Urinary bladder (tissue), 3 donors: ENCODE measurements at regions not wholly inside any gene's neighbourhood (a gene's known extent, or its start where the extent isn't known, plus 50 kb on each side); places are given as distances from the start of the nearest gene placed in this dataset.
"Not testable (repeated sequence)": the region's sequence is repeated elsewhere in the genome, so short reads cannot be mapped to it uniquely, and the experiment has no call there.

Source experiments
- DNase-seq: peaks from one replicate; pipeline ENCODE4 v3.0.0-alpha.2; 2015; ENCODE audit errors: extremely low spot score
- H3K27ac ChIP-seq: one replicate; pipeline ENCODE4 v1.5.1; 2013; ENCODE audit warnings: low read depth, mild to moderate bottlenecking, moderate library complexity
- H3K36me3 ChIP-seq: one replicate; pipeline ENCODE4 v1.6.1; 2013; ENCODE audit warnings: mild to moderate bottlenecking, moderate library complexity; ENCODE audit not compliant: insufficient read depth
- H3K4me1 ChIP-seq: one replicate; pipeline ENCODE4 v1.6.1; 2013; ENCODE audit warnings: mild to moderate bottlenecking, moderate library complexity; ENCODE audit not compliant: insufficient read depth
- H3K4me3 ChIP-seq: one replicate; pipeline ENCODE4 v1.5.1; 2013; ENCODE audit warnings: low read depth, low read length
- WGBS: extraction: QIAGEN DNeasy Blood & Tissue Kit; methylation state at CpG from one replicate; pipeline ENCODE4 v1.1.7; 2013; 5-methylcytosine and 5-hydroxymethylcytosine counted together
- donor health status: healthy with polysubstance abuse.
- donor health status: healthy.

GRCh38 chr5:54803471-54804011, 181.9 kb downstream of the ESM1 start:
- no peak for DNase-seq
- no peaks in the 10 kb centered on the region for H3K36me3 ChIP-seq
- no peaks in the 10 kb centered on the region for H3K4me1 ChIP-seq
- WGBS = 47% methylated on average over 3 of the region's 3 CpGs
- no peak overlapping the region for H3K4me3 ChIP-seq
- no peak overlapping the region for H3K27ac ChIP-seq

- no peaks in the 10 kb centered on the region for H3K4me1 ChIP-seq
- no peak overlapping the region for H3K27ac ChIP-seq
- WGBS = 89% methylated on average over 1 of the region's 1 CpG
- H3K36me3 ChIP-seq = no peaks in the 10 kb centered on the region
- DNase-seq = no peak
- no peak overlapping the region for H3K4me3 ChIP-seq
These were observed 185.7 kb downstream of the ESM1 start for GRCh38 chr5:54799645-54800044.

GRCh38 chr5:54795777-54796176, 189.6 kb downstream of the ESM1 start:
- DNase-seq = no peak
- H3K27ac ChIP-seq = peak overlapping the region; percentile 43
- no peak overlapping the region for H3K4me3 ChIP-seq
- no peaks in the 10 kb centered on the region for H3K36me3 ChIP-seq
- H3K4me1 ChIP-seq = no peaks in the 10 kb centered on the region

- Histone ChIP-seq H3K4me3 (no peak overlapping the region), H3K36me3 (no peaks in the 10 kb centered on the region), H3K27ac (no peak overlapping the region), H3K4me1 (no peaks in the 10 kb centered on the region)
- DNase-seq = no peak
These were observed 190.1 kb downstream of the ESM1 start for GRCh38 chr5:54795284-54795683.

- WGBS = 94% methylated on average over 7 of the region's 7 CpGs
- H3K27ac ChIP-seq = no peak overlapping the region
- H3K36me3 ChIP-seq = no peaks in the 10 kb centered on the region
- no peaks in the 10 kb centered on the region for H3K4me1 ChIP-seq
- no peak for DNase-seq
- no peak overlapping the region for H3K4me3 ChIP-seq
These were observed 191.0 kb downstream of the ESM1 start for GRCh38 chr5:54794135-54794975.

- no peaks in the 10 kb centered on the region for H3K4me1 ChIP-seq
- no peak overlapping the region for H3K27ac ChIP-seq
- no peak for DNase-seq
- 88% methylated on average over 4 of the region's 4 CpGs for WGBS
- H3K4me3 ChIP-seq = no peak overlapping the region
- H3K36me3 ChIP-seq = no peaks in the 10 kb centered on the region
These were observed 191.8 kb downstream of the ESM1 start for GRCh38 chr5:54793468-54794134.

- 36% methylated on average over 2 of the region's 2 CpGs for WGBS
- Histone ChIP-seq H3K4me3 (no peak overlapping the region), H3K4me1 (no peaks in the 10 kb centered on the region), H3K36me3 (no peaks in the 10 kb centered on the region), H3K27ac (no peak overlapping the region)
- DNase-seq = no peak
These were observed 192.6 kb downstream of the ESM1 start for GRCh38 chr5:54792611-54793404.

- WGBS = 91% methylated on average over 3 of the region's 3 CpGs
- not testable (repeated sequence) for H3K36me3 ChIP-seq, DNase-seq, H3K27ac ChIP-seq, H3K4me3 ChIP-seq, H3K4me1 ChIP-seq
These were observed 197.5 kb downstream of the ESM1 start for GRCh38 chr5:54787910-54788309.

- WGBS = 60% methylated on average over 9 of the region's 9 CpGs
- H3K27ac ChIP-seq = no peak overlapping the region
- no peak for DNase-seq
- H3K36me3 ChIP-seq = no peaks in the 10 kb centered on the region
- H3K4me1 ChIP-seq = no peaks in the 10 kb centered on the region
- no peak overlapping the region for H3K4me3 ChIP-seq
These were observed 199.4 kb downstream of the ESM1 start for GRCh38 chr5:54785729-54786591.

- Histone ChIP-seq H3K36me3 (no peaks in the 10 kb centered on the region), H3K4me1 (no peaks in the 10 kb centered on the region), H3K4me3 (no peak overlapping the region), H3K27ac (no peak overlapping the region)
- 80% methylated on average over 2 of the region's 2 CpGs for WGBS
- DNase-seq = no peak
These were observed 206.6 kb downstream of the ESM1 start for GRCh38 chr5:54778783-54779182.

- no peak overlapping the region for H3K27ac ChIP-seq
- H3K36me3 ChIP-seq = no peaks in the 10 kb centered on the region
These were observed 209.7 kb downstream of the ESM1 start for GRCh38 chr5:54775645-54776044.

GRCh38 chr5:54774281-54775170, 210.9 kb downstream of the ESM1 start:
- Histone ChIP-seq H3K4me1 (no peaks in the 10 kb centered on the region), H3K27ac (no peak overlapping the region), H3K4me3 (no peak overlapping the region), H3K36me3 (no peaks in the 10 kb centered on the region)
- 65% methylated on average over 10 of the region's 10 CpGs for WGBS
- peak; percentile 20 for DNase-seq

More at GRCh38 chr5:54775645-54776044, 209.7 kb downstream of the ESM1 start:
- no peaks in the 10 kb centered on the region for H3K4me1 ChIP-seq
- H3K4me3 ChIP-seq = no peak overlapping the region
- DNase-seq = no peak
